Embryonic facial prominence (tissue), 1 donor: ENCODE measurements at regions not wholly inside any gene's neighbourhood (a gene's known extent, or its start where the extent isn't known, plus 50 kb on each side); places are given as distances from the start of the nearest gene placed in this dataset.

ENCODE experiments used
- DNase-seq: peaks from one replicate; pipeline ENCODE4 v3.0.0-alpha.2; 2016; ENCODE audit errors: extremely low spot score

GRCh38 chr4:26069218-26069617 is 155.2 kb downstream of the SMIM20 start:
- no peak for DNase-seq

GRCh38 chr4:26071688-26072087 is 157.7 kb downstream of the SMIM20 start:
- DNase-seq, result no peak

- no peak for DNase-seq
These were observed 160.0 kb downstream of the SMIM20 start for GRCh38 chr4:26073886-26074560.

GRCh38 chr4:26074712-26075430 is 160.9 kb downstream of the SMIM20 start:
- DNase-seq, result peak; percentile 70

- DNase-seq, result no peak
These were observed 161.6 kb downstream of the SMIM20 start for GRCh38 chr4:26075583-26075982.

GRCh38 chr4:26076000-26076587 is 162.1 kb downstream of the SMIM20 start:
- no peak for DNase-seq

- DNase-seq, result no peak
These were observed 162.9 kb downstream of the SMIM20 start for GRCh38 chr4:26076896-26077295.

GRCh38 chr4:26077756-26078155 is 163.7 kb downstream of the SMIM20 start:
- no peak for DNase-seq

- DNase-seq, result no peak
These were observed 167.0 kb downstream of the SMIM20 start for GRCh38 chr4:26080870-26081628.

- no peak for DNase-seq
These were observed 167.9 kb downstream of the SMIM20 start for GRCh38 chr4:26081795-26082498.

- no peak for DNase-seq
These were observed 168.5 kb downstream of the SMIM20 start for GRCh38 chr4:26082565-26082964.

- no peak for DNase-seq
These were observed 170.0 kb downstream of the SMIM20 start for GRCh38 chr4:26083987-26084386.

GRCh38 chr4:26084414-26084813 is 170.4 kb downstream of the SMIM20 start:
- no peak for DNase-seq

- DNase-seq, result no peak
These were observed 171.5 kb downstream of the SMIM20 start for GRCh38 chr4:26085551-26085950.

GRCh38 chr4:26086621-26087441 is 172.8 kb downstream of the SMIM20 start:
- no peak for DNase-seq

- DNase-seq, result no peak
These were observed 174.5 kb downstream of the SMIM20 start for GRCh38 chr4:26088433-26088928.

- DNase-seq, result no peak
These were observed 179.5 kb downstream of the SMIM20 start for GRCh38 chr4:26093551-26093950.

- DNase-seq, result no peak
These were observed 180.1 kb downstream of the SMIM20 start for GRCh38 chr4:26094076-26094475.

GRCh38 chr4:26094911-26095310 is 180.9 kb downstream of the SMIM20 start:
- no peak for DNase-seq

- no peak for DNase-seq
These were observed 185.9 kb downstream of the SMIM20 start for GRCh38 chr4:26099967-26100366.

- DNase-seq, result no peak
These were observed 187.0 kb downstream of the SMIM20 start for GRCh38 chr4:26101011-26101410.
